ENCODE measurements at regions not wholly inside any gene's neighbourhood (a gene's known extent, or its start where the extent isn't known, plus 50 kb on each side); places are given as distances from the start of the nearest gene placed in this dataset.

- H3K4me1 ChIP-seq (replicated peaks), result no peaks in the 10 kb centered on the region
- 81% methylated on average over 1 of the region's 1 CpG for WGBS
- H3K9me3 ChIP-seq, result no peaks in the 10 kb centered on the region
- no peaks in the 10 kb centered on the region for H3K27me3 ChIP-seq (replicated peaks; ENCODE audit: insufficient read depth)
- TF ChIP-seq POLR2AphosphoS5 (IDR thresholded peaks at IDR 0.05), result no peak
- no peak for TF ChIP-seq POLR2A (IDR thresholded peaks at IDR 0.05)
- no peak for TF ChIP-seq CTCF (IDR thresholded peaks at IDR 0.05)
- intact Hi-C loops (cut with DNase I), result no loop called here
- H3K36me3 ChIP-seq, result no peaks in the 10 kb centered on the region
- no peak overlapping the region for H3K27ac ChIP-seq
- no peak overlapping the region for H3K4me3 ChIP-seq
- no peak for DNase-seq (ENCODE audit: low spot score)
Measured at GRCh38 chr1:80401757-80402156, 1395.2 kb upstream of the ADGRL4 start.

GRCh38 chr1:80392529-80392928 lies 1386.0 kb upstream of the ADGRL4 start:
- Histone ChIP-seq H3K9me3 (no peaks in the 10 kb centered on the region), H3K4me3 (no peak overlapping the region), H3K27me3 (replicated peaks; ENCODE audit: insufficient read depth) (no peaks in the 10 kb centered on the region), H3K27ac (no peak overlapping the region), H3K4me1 (replicated peaks) (no peaks in the 10 kb centered on the region), H3K36me3 (no peaks in the 10 kb centered on the region)
- peak; percentile 10 for DNase-seq (ENCODE audit: low spot score)
- 14% methylated on average over 3 of the region's 3 CpGs for WGBS
- TF ChIP-seq POLR2A (IDR thresholded peaks at IDR 0.05) (no peak), POLR2AphosphoS5 (IDR thresholded peaks at IDR 0.05) (peak; percentile 66)
- intact Hi-C loops (cut with DNase I), result no loop called here

GRCh38 chr1:80385650-80386049 lies 1379.1 kb upstream of the ADGRL4 start:
- Histone ChIP-seq H3K36me3 (no peaks in the 10 kb centered on the region), H3K27ac (no peak overlapping the region), H3K4me1 (replicated peaks) (no peaks in the 10 kb centered on the region), H3K27me3 (replicated peaks; ENCODE audit: insufficient read depth) (no peaks in the 10 kb centered on the region), H3K9me3 (no peaks in the 10 kb centered on the region), H3K4me3 (no peak overlapping the region)
- TF ChIP-seq CTCF (IDR thresholded peaks at IDR 0.05) (no peak), POLR2A (IDR thresholded peaks at IDR 0.05) (no peak), POLR2AphosphoS5 (IDR thresholded peaks at IDR 0.05) (no peak)
- no peak for DNase-seq (ENCODE audit: low spot score)
- intact Hi-C loops (cut with DNase I), result no loop called here

GRCh38 chr1:80384959-80385358 lies 1378.4 kb upstream of the ADGRL4 start:
- Histone ChIP-seq H3K4me1 (replicated peaks) (no peaks in the 10 kb centered on the region), H3K27ac (no peak overlapping the region), H3K4me3 (no peak overlapping the region), H3K36me3 (no peaks in the 10 kb centered on the region), H3K27me3 (replicated peaks; ENCODE audit: insufficient read depth) (no peaks in the 10 kb centered on the region), H3K9me3 (no peaks in the 10 kb centered on the region)
- TF ChIP-seq POLR2AphosphoS5 (IDR thresholded peaks at IDR 0.05) (no peak), POLR2A (IDR thresholded peaks at IDR 0.05) (no peak), CTCF (IDR thresholded peaks at IDR 0.05) (no peak)
- intact Hi-C loops (cut with DNase I), result no loop called here
- no peak for DNase-seq (ENCODE audit: low spot score)

GRCh38 chr1:80384083-80384830 lies 1377.7 kb upstream of the ADGRL4 start:
- Histone ChIP-seq H3K4me1 (replicated peaks) (no peaks in the 10 kb centered on the region), H3K27me3 (replicated peaks; ENCODE audit: insufficient read depth) (no peaks in the 10 kb centered on the region), H3K4me3 (no peak overlapping the region), H3K36me3 (no peaks in the 10 kb centered on the region), H3K9me3 (no peaks in the 10 kb centered on the region), H3K27ac (no peak overlapping the region)
- 81% methylated on average over 1 of the region's 1 CpG for WGBS
- TF ChIP-seq POLR2AphosphoS5 (IDR thresholded peaks at IDR 0.05), result no peak
- no peak for TF ChIP-seq CTCF (IDR thresholded peaks at IDR 0.05)
- TF ChIP-seq POLR2A (IDR thresholded peaks at IDR 0.05), result no peak
- intact Hi-C loops (cut with DNase I), result no loop called here
- DNase-seq (ENCODE audit: low spot score), result no peak

Data from prostate gland (tissue), 2 donors.